ENCODE measurements at regions not wholly inside any gene's neighbourhood (a gene's known extent, or its start where the extent isn't known, plus 50 kb on each side); places are given as distances from the start of the nearest gene placed in this dataset.

DNA sequence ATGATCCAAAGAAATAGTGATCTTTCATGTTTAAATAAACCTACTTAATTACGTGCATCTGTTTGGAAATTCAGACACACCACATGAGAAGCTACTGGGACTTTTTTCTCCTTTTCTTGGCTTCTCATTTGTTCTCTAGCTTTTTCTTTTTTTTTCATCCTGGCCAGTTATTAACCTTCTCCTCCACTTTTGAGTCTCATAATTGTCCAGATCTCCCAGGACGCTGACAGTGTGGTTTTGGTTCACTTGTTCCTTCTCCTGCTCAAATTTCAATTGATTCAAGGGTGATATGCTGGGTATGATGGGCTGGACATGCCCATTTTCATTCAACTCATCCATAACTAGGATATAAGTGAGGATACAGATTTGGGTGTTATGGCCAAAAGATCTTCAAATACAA, 152.3 kb downstream of the TM9SF2 start:
- H3K9me3 Mint-ChIP-seq = no peaks in the 10 kb centered on the region

More for the DNA sequence above, 152.3 kb downstream of the TM9SF2 start:
- Histone ChIP-seq H4K8ac (replicated peaks; ENCODE audit: insufficient read length, low read depth, low read length) (no peak overlapping the region), H3K9ac (ENCODE audit: extremely low read depth, insufficient read length, low read length) (no peak overlapping the region), H4K91ac (ENCODE audit: insufficient read length, low read depth, low read length) (no peak overlapping the region), H3K18ac (ENCODE audit: insufficient read length, low read depth, low read length) (no peak overlapping the region), H3K27me3 (ENCODE audit: insufficient read depth, low read length) (no peaks in the 10 kb centered on the region), H4K5ac (ENCODE audit: insufficient read length, low read depth, low read length) (no peak overlapping the region), H3K23me2 (ENCODE audit: insufficient read length, low read depth, low read length, poor library complexity, severe bottlenecking) (no peaks in the 10 kb centered on the region), H3K79me1 (ENCODE audit: insufficient read depth, low read depth, low read length, poor library complexity, severe bottlenecking) (no peaks in the 10 kb centered on the region), H2BK5ac (ENCODE audit: insufficient read length, low read length) (no peak overlapping the region), H2AK5ac (ENCODE audit: insufficient read length, low read length) (no peak overlapping the region), H2BK12ac (ENCODE audit: insufficient read length, low read depth, low read length) (no peak overlapping the region), H3K79me2 (ENCODE audit: insufficient read depth, low read length) (no peaks in the 10 kb centered on the region), H3T11ph (ENCODE audit: low read length) (no peak overlapping the region), H3K9me3 (ENCODE audit: control insufficient read depth, low read depth, low read length) (no peaks in the 10 kb centered on the region), H3K4me2 (ENCODE audit: insufficient read depth, insufficient read length, low read length) (no peak overlapping the region), H3K4ac (ENCODE audit: low read depth, low read length) (no peak overlapping the region), H2BK20ac (ENCODE audit: low read depth, low read length, poor library complexity, severe bottlenecking) (no peak overlapping the region), H4K20me1 (ENCODE audit: control insufficient read depth, insufficient read depth, insufficient read length) (no peaks in the 10 kb centered on the region), H3K4me1 (ENCODE audit: insufficient read depth, low read length) (peaks cover 8% of the 10 kb centered on the region), H3K23ac (ENCODE audit: insufficient read length, low read depth, low read length) (no peak overlapping the region), H2BK15ac (ENCODE audit: low read depth, low read length) (no peak overlapping the region), H3K14ac (ENCODE audit: insufficient read depth, low read length) (no peak overlapping the region), H3K56ac (ENCODE audit: insufficient read length, low read depth, low read length) (no peak overlapping the region), H3K27ac (ENCODE audit: insufficient read length, low read depth, low read length) (no peak overlapping the region), H2AFZ (ENCODE audit: low read length) (no peak overlapping the region), H2BK120ac (ENCODE audit: low read depth, low read length, poor library complexity, severe bottlenecking) (no peak overlapping the region)
- Mint-ChIP-seq H3K4me3 (no peak overlapping the region), H3K27ac (no peak overlapping the region), H3K36me3 (ENCODE audit: insufficient read depth in 1 of 3, low read depth in 3 of 3) (no peaks in the 10 kb centered on the region), H3K4me1 (peaks cover 36 to 38% of the 10 kb centered on the region in 2 experiments), H3K27me3 (ENCODE audit: low read depth) (no peaks in the 10 kb centered on the region)
- TF ChIP-seq, protein P1, sequence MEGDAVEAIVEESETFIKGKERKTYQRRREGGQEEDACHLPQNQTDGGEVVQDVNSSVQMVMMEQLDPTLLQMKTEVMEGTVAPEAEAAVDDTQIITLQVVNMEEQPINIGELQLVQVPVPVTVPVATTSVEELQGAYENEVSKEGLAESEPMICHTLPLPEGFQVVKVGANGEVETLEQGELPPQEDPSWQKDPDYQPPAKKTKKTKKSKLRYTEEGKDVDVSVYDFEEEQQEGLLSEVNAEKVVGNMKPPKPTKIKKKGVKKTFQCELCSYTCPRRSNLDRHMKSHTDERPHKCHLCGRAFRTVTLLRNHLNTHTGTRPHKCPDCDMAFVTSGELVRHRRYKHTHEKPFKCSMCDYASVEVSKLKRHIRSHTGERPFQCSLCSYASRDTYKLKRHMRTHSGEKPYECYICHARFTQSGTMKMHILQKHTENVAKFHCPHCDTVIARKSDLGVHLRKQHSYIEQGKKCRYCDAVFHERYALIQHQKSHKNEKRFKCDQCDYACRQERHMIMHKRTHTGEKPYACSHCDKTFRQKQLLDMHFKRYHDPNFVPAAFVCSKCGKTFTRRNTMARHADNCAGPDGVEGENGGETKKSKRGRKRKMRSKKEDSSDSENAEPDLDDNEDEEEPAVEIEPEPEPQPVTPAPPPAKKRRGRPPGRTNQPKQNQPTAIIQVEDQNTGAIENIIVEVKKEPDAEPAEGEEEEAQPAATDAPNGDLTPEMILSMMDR (conservative IDR thresholded peaks at IDR 0.05) = no peak
- DNase-seq = no peak
- WGBS (ENCODE audit: extremely low coverage, insufficient read length, low lambda C conversion rate) = no CpG with 5 or more reads among the region's 2 CpGs

All from H9 (cell line).